ENCODE measurements at regions not wholly inside any gene's neighbourhood (a gene's known extent, or its start where the extent isn't known, plus 50 kb on each side); places are given as distances from the start of the nearest gene placed in this dataset.

DNA sequence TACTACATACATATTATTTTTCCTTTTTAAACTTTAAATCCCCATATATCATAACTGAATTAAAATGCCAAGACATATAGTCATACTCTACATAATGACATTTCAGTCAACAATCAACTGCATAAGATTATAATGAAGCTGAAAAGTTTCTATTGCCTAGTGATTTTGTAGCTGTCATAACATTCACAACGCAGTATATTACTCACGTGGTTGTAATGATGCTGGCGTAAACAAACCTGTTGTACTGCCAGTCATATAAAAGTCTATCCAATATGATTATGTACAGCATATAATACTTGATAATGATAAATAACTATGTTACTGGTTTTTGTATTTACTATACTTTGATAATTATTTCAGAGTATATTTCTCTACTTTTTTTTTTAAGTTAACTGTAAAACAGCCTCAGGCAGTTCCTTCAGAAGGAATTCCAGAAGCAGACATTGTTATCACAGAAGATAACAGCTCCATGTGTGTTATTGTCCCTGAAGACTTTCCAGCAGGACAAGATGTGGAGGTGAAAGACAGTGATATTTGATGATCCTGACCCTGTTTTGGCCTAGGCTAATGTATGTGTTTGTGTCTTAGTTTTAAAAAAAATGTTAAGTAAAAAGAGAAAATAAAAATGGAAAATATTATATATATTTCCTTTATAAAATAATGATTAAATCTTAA, 443.4 kb upstream of the UBE2E2 start:
- no peak for TF ChIP-seq ATF1 (CRISPR knock-in tag; IDR thresholded peaks at IDR 0.05)
- TF ChIP-seq, protein P1, sequence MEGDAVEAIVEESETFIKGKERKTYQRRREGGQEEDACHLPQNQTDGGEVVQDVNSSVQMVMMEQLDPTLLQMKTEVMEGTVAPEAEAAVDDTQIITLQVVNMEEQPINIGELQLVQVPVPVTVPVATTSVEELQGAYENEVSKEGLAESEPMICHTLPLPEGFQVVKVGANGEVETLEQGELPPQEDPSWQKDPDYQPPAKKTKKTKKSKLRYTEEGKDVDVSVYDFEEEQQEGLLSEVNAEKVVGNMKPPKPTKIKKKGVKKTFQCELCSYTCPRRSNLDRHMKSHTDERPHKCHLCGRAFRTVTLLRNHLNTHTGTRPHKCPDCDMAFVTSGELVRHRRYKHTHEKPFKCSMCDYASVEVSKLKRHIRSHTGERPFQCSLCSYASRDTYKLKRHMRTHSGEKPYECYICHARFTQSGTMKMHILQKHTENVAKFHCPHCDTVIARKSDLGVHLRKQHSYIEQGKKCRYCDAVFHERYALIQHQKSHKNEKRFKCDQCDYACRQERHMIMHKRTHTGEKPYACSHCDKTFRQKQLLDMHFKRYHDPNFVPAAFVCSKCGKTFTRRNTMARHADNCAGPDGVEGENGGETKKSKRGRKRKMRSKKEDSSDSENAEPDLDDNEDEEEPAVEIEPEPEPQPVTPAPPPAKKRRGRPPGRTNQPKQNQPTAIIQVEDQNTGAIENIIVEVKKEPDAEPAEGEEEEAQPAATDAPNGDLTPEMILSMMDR (IDR thresholded peaks at IDR 0.05): no peak
- TF ChIP-seq KAT7 (CRISPR knock-in tag; IDR thresholded peaks at IDR 0.05; ENCODE audit: borderline replicate concordance): no peak

Data from WTC11 (cell line).